RWPE2 (cell line): ENCODE measurements at regions not wholly inside any gene's neighbourhood (a gene's known extent, or its start where the extent isn't known, plus 50 kb on each side); places are given as distances from the start of the nearest gene placed in this dataset.

ENCODE experiments used
- ATAC-seq: fragments of 200-7000 bp; cut with Tn5 transposase; 3 replicates; pipeline ENCODE4 v1.9.1; 2021; ENCODE audit warnings: low read depth
- DNase-seq: peaks from one replicate; pipeline ENCODE4 v3.0.0-alpha.2; 2020; ENCODE audit warnings: low spot score
- H3K27ac ChIP-seq: fragments of 450-650 bp; 2 replicates; pipeline ENCODE4 v1.5.1; 2017; ENCODE audit warnings: mild to moderate bottlenecking; ENCODE audit not compliant: poor library complexity, severe bottlenecking
- H3K27me3 ChIP-seq: fragments of 250-450 bp; sonication (Bioruptor Pico); 2 replicates; pipeline ENCODE4 v1.5.1; 2021; ENCODE audit warnings: mild to moderate bottlenecking, moderate library complexity; ENCODE audit not compliant: insufficient read depth, poor library complexity, severe bottlenecking
- H3K36me3 ChIP-seq: fragments of 250-450 bp; sonication (Bioruptor Pico); 2 replicates; pipeline ENCODE4 v1.5.1; 2020; ENCODE audit warnings: low read depth, mild to moderate bottlenecking, moderate library complexity
- H3K4me1 ChIP-seq: fragments of 250-450 bp; sonication (Bioruptor Pico); 2 replicates; pipeline ENCODE4 v1.5.1; 2021; ENCODE audit warnings: mild to moderate bottlenecking, moderate library complexity; ENCODE audit not compliant: insufficient read depth, poor library complexity, severe bottlenecking
- H3K4me3 ChIP-seq: fragments of 250-450 bp; sonication (Bioruptor Pico); 2 replicates; pipeline ENCODE4 v1.5.1; 2021; ENCODE audit warnings: mild to moderate bottlenecking, moderate library complexity; ENCODE audit not compliant: severe bottlenecking
- H3K9me3 ChIP-seq: fragments of 250-450 bp; sonication (Bioruptor Pico); 2 replicates; pipeline ENCODE4 v1.5.1; 2021; ENCODE audit warnings: mild to moderate bottlenecking, moderate library complexity; ENCODE audit not compliant: severe bottlenecking
- TF ChIP-seq, protein P1 (sequence below): fragments of 450-650 bp; IDR thresholded peaks from one replicate; pipeline ENCODE4 v1.5.1; 2017; ENCODE audit warnings: mild to moderate bottlenecking, moderate library complexity; ENCODE audit not compliant: poor library complexity, severe bottlenecking

DNA sequence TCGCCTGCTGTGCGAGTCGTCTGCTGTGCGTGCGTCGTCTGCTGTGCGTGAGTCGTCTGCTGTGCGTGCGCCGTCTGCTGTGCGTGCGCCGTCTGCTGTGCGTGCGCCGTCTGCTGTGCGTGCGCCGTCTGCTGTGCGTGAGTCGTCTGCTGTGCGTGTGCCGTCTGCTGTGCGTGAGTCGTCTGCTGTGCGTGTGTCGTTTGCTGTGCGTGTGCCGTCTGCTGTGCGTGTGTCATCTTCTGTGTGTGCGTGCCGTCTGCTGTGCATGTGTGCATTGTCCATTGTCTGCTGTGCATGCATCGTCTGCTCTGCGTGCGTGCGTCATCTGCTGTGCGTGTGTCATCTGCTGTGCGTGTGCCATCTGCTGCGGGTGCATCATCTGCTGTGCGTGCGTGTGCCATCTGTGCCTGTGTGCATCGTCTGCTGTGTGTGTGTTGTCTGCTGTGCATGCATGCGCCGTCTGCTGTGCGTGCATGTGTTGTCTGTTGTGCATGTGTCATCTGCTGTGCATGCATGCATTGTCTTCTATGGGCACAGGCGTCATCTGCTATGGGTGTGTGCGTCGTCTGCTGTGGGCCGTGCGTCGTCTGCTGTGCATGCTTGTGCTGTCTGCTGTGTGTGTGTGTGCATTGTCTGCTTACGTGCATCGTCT is 68.6 kb upstream of the IRX4 start:
- Histone ChIP-seq H3K9me3 (no peaks in the 10 kb centered on the region), H3K4me1 (peaks cover 6% of the 10 kb centered on the region), H3K27me3 (no peaks in the 10 kb centered on the region), H3K4me3 (no peak overlapping the region), H3K36me3 (no peaks in the 10 kb centered on the region), H3K27ac (peak overlapping the region; percentile 58)
- DNase-seq (peak; percentile 68), ATAC-seq (no peak)
- TF ChIP-seq, protein P1, sequence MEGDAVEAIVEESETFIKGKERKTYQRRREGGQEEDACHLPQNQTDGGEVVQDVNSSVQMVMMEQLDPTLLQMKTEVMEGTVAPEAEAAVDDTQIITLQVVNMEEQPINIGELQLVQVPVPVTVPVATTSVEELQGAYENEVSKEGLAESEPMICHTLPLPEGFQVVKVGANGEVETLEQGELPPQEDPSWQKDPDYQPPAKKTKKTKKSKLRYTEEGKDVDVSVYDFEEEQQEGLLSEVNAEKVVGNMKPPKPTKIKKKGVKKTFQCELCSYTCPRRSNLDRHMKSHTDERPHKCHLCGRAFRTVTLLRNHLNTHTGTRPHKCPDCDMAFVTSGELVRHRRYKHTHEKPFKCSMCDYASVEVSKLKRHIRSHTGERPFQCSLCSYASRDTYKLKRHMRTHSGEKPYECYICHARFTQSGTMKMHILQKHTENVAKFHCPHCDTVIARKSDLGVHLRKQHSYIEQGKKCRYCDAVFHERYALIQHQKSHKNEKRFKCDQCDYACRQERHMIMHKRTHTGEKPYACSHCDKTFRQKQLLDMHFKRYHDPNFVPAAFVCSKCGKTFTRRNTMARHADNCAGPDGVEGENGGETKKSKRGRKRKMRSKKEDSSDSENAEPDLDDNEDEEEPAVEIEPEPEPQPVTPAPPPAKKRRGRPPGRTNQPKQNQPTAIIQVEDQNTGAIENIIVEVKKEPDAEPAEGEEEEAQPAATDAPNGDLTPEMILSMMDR: no peak

DNA sequence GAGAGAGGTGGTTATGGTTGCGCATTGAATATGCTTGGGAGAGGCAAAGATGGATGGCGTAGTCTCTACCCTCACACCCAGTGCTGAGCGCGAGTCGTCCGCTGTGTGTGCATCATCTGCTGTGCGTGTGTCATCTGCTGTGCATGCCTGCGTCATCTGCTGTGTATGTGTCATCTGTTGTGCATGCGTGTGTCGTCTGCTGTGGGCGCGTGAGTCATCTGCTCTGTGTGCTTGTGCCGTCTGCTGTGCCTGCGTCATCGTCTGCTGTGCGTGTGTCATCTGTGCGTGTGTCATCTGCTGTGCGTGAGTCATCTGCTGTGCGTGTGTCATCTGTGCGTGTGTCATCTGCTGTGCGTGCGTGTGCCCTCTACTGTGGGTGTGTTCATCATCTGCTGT is 68.0 kb upstream of the IRX4 start:
- no peak overlapping the region for H3K4me3 ChIP-seq
- TF ChIP-seq, protein P1: no peak
- no peaks in the 10 kb centered on the region for H3K9me3 ChIP-seq
- ATAC-seq (peak; percentile 59), DNase-seq (peak; percentile 90)
- H3K27me3 ChIP-seq: no peaks in the 10 kb centered on the region
- peak overlapping the region; percentile 58 for H3K27ac ChIP-seq
- peaks cover 6% of the 10 kb centered on the region for H3K4me1 ChIP-seq
- no peaks in the 10 kb centered on the region for H3K36me3 ChIP-seq

DNA sequence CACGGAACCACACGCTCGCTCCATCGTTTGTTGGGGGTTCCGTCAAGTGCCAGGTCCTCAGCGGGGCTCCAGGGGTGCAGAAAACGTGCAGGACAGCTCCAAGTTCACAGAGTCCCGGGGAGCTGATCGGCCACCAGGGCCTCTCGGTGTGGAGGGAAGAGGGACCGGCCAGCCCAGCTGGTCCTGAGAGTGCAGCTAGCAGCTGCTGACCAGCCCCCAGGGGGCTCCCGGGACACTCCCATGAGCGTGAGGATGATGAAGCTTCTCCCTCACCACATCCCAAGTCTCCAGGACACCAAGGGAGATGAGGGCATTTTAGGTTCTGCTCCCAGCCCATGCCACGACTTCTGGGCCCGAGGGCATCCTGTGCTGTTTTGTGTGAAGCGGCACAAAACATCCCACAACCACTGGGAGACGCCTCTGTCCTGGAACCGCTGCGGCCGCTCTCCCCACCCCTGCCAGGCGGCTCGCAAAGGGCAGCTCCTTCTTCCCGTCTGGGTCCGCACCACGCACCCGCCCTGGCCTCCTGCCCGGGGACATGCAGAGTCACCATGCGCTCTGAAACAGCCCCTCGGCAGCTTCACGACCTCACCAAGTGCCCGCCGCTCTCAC is 67.5 kb upstream of the IRX4 start:
- Histone ChIP-seq H3K9me3 (no peaks in the 10 kb centered on the region), H3K36me3 (no peaks in the 10 kb centered on the region), H3K27me3 (no peaks in the 10 kb centered on the region), H3K27ac (peak overlapping the region; percentile 58), H3K4me1 (peaks cover 6% of the 10 kb centered on the region), H3K4me3 (no peak overlapping the region)
- ATAC-seq (no peak), DNase-seq (peak; percentile 62)
- TF ChIP-seq, protein P1: no peak

DNA sequence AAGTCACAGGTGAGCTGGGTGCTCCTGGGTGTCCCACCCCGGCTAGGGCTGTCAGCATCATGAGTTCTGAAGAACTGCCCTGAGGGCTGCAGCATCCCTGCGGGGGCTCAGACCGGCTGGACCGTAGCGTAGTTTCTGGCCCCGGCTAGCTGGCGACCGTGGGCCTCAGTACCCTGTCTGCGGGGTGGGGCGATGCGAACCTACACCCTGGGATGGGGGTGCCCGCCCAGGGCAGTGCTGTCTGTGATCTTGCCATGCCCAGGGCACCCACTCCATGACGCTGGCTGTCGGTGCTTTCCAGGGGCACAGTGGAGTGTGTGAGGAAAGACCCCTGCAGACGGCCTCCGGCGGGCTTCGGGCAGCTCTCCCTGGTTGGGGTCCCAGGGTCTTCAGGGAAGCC is 66.5 kb upstream of the IRX4 start:
- ATAC-seq: no peak; the same call in 2 of the 3 replicates
- Histone ChIP-seq H3K27me3 (no peaks in the 10 kb centered on the region), H3K4me1 (peaks cover 6% of the 10 kb centered on the region)

More for the DNA sequence above, 66.5 kb upstream of the IRX4 start:
- no peak overlapping the region for H3K4me3 ChIP-seq
- H3K36me3 ChIP-seq: no peaks in the 10 kb centered on the region
- TF ChIP-seq, protein P1: no peak
- DNase-seq: peak; percentile 75
- H3K27ac ChIP-seq: peak overlapping the region; percentile 58
- no peaks in the 10 kb centered on the region for H3K9me3 ChIP-seq
